ENCODE measurements at regions not wholly inside any gene's neighbourhood (a gene's known extent, or its start where the extent isn't known, plus 50 kb on each side); places are given as distances from the start of the nearest gene placed in this dataset.

DNA sequence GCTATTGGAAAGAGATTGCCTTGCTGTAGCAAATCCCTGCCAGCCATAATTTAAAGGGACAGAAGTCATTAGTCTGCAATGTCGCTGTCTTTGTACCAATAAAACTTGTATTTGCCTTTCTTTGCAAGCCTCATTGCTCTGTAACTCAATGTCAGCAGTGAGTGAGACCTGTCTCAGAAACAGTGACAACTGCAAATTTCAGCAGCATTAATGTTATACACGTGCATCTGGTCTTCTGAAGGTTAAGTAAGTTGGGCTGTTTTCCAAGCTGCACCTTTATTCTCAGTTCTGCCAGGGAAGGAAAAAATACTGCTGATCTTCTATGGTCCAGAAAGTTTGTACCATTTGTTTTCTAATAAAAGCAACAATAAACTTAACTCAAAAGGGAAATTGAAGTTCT, 543.1 kb downstream of the TRIML1 start:
- peaks cover 0 to 42% (median 19%) of the 10 kb centered on the region in 8 donors for H3K9me3 ChIP-seq

DNA sequence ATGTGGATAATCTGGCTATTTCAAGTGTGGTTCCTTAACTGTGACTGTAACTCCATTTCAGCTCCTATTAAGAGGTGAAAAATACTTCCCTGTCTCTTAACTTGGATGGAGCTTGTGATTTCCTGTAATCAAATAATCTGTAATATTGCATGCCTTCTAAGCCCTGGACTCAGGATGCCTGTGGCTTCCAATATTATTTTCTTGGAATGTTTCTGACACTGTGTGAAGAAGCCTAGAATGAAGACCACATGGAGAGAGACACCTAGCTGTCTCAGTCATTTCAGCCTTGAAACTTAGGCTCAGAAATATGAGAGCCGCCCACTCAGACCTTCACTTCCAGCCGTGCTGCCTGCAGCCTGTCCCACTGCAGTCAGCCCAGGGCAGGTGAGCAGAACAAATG, 544.3 kb downstream of the TRIML1 start:
- WGBS, 5 donors, result 70 to 85% (median 81%) methylated on average over 2 of the region's 2 CpGs
- intact Hi-C loops (cut with DNase I; ENCODE audit: low total_unique reads), result no loop called here
- H3K4me3 ChIP-seq, result no peak overlapping the region
- H3K27ac ChIP-seq, result no peak overlapping the region
- no peaks in the 10 kb centered on the region for H3K4me1 ChIP-seq
- DNase-seq, result no peak
- H3K9me3 ChIP-seq, result peaks cover 0 to 41% (median 12%) of the 10 kb centered on the region in 8 donors
- TF ChIP-seq POLR2A (IDR thresholded peaks at IDR 0.05), result no peak
- TF ChIP-seq POLR2AphosphoS5 (IDR thresholded peaks at IDR 0.05), result no peak
- TF ChIP-seq, protein P1, sequence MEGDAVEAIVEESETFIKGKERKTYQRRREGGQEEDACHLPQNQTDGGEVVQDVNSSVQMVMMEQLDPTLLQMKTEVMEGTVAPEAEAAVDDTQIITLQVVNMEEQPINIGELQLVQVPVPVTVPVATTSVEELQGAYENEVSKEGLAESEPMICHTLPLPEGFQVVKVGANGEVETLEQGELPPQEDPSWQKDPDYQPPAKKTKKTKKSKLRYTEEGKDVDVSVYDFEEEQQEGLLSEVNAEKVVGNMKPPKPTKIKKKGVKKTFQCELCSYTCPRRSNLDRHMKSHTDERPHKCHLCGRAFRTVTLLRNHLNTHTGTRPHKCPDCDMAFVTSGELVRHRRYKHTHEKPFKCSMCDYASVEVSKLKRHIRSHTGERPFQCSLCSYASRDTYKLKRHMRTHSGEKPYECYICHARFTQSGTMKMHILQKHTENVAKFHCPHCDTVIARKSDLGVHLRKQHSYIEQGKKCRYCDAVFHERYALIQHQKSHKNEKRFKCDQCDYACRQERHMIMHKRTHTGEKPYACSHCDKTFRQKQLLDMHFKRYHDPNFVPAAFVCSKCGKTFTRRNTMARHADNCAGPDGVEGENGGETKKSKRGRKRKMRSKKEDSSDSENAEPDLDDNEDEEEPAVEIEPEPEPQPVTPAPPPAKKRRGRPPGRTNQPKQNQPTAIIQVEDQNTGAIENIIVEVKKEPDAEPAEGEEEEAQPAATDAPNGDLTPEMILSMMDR (IDR thresholded peaks at IDR 0.05 in 8 of 11, conservative IDR thresholded peaks at IDR 0.05 in 3 of 11), result no peak
- H3K36me3 ChIP-seq, result no peaks in the 10 kb centered on the region
- no peaks in the 10 kb centered on the region for H3K27me3 ChIP-seq (replicated peaks in 1 of 7)

More for the DNA sequence above, 543.1 kb downstream of the TRIML1 start:
- no peak overlapping the region for H3K4me3 ChIP-seq
- H3K4me1 ChIP-seq, result no peaks in the 10 kb centered on the region
- no peak for DNase-seq
- H3K27me3 ChIP-seq (replicated peaks in 1 of 7), result no peaks in the 10 kb centered on the region
- 50 to 68% (median 59%) methylated on average over 2 of the region's 2 CpGs for WGBS, 5 donors
- H3K27ac ChIP-seq, result no peak overlapping the region
- TF ChIP-seq, protein P1 (IDR thresholded peaks at IDR 0.05 in 8 of 11, conservative IDR thresholded peaks at IDR 0.05 in 3 of 11), result no peak
- TF ChIP-seq POLR2A (IDR thresholded peaks at IDR 0.05), result no peak
- TF ChIP-seq POLR2AphosphoS5 (IDR thresholded peaks at IDR 0.05), result no peak
- intact Hi-C loops (cut with DNase I; ENCODE audit: low total_unique reads), result no loop called here
- H3K36me3 ChIP-seq, result no peaks in the 10 kb centered on the region

DNA sequence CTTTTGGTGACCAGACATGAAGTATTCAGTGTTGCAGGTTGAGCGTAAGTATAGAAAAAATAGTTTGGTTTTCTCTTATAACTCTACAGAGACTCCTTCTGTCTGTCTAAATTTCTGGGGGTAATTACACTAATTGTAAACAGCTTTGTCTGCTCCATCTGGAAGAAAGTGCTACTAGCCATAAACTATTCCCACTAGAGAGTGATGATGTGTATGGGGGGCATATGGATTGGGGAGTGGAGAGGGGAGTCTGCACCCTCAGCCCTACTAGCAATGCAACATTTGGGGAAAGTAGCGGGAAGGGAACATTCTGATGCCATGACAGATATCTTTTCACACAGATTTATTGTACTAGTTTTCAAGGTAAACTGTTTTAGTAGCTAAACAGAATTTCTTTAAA, 549.7 kb downstream of the TRIML1 start:
- no peak overlapping the region for H3K27ac ChIP-seq
- no peaks in the 10 kb centered on the region for H3K4me1 ChIP-seq
- no peaks in the 10 kb centered on the region for H3K36me3 ChIP-seq
- no peak for TF ChIP-seq POLR2AphosphoS5 (IDR thresholded peaks at IDR 0.05)
- TF ChIP-seq POLR2A (IDR thresholded peaks at IDR 0.05), result no peak
- TF ChIP-seq, protein P1 (IDR thresholded peaks at IDR 0.05 in 8 of 11, conservative IDR thresholded peaks at IDR 0.05 in 3 of 11), result no peak
- no peaks in the 10 kb centered on the region for H3K27me3 ChIP-seq (replicated peaks in 1 of 7)
- H3K4me3 ChIP-seq, result no peak overlapping the region
- no peak for DNase-seq
- intact Hi-C loops (cut with DNase I; ENCODE audit: low total_unique reads), result no loop called here
- WGBS, 5 donors, result 83 to 96% (median 89%) methylated on average over 2 of the region's 2 CpGs
- H3K9me3 ChIP-seq, result peaks cover 0 to 32% (median 0%) of the 10 kb centered on the region in 8 donors

DNA sequence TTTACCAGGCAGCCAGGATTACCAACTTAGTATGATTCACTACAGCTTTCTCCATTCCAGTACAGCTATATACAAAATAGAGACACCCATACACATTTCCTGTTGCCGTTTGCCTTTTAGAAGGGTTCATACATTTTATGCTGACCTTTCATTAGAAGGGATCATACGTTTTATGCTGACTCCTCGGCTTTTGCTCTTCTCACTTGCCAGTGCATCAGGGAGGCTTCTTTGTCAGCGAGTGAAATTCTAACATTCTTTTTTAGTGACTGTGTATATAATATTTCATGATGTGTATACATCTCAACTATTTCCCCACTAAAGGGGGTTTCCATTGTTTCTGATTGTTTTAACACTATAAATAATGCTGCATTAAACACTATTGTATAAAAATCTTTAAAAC, 552.6 kb downstream of the TRIML1 start:
- Histone ChIP-seq H3K27me3 (replicated peaks in 1 of 7) (no peaks in the 10 kb centered on the region), H3K36me3 (no peaks in the 10 kb centered on the region), H3K9me3 (peaks cover 0 to 22% (median 0%) of the 10 kb centered on the region in 8 donors), H3K4me1 (no peaks in the 10 kb centered on the region), H3K4me3 (no peak overlapping the region), H3K27ac (no peak overlapping the region)
- intact Hi-C loops (cut with DNase I; ENCODE audit: low total_unique reads), result no loop called here
- TF ChIP-seq, protein P1 (IDR thresholded peaks at IDR 0.05 in 8 of 11, conservative IDR thresholded peaks at IDR 0.05 in 3 of 11), result no peak
- TF ChIP-seq POLR2A (IDR thresholded peaks at IDR 0.05), result no peak
- TF ChIP-seq POLR2AphosphoS5 (IDR thresholded peaks at IDR 0.05), result no peak
- DNase-seq, result no peak
- 53 to 74% (median 69%) methylated on average over 4 of the region's 4 CpGs for WGBS, 5 donors

Data from spleen (tissue), 11 donors.